Endothelial cell of umbilical vein (primary cell): ENCODE measurements at regions not wholly inside any gene's neighbourhood (a gene's known extent, or its start where the extent isn't known, plus 50 kb on each side); places are given as distances from the start of the nearest gene placed in this dataset.

Source experiments
- BruUV-seq: library from RNA; stranded (reverse); fragments of 400-500 nt; replicated peaks from 2 replicates; lab custom pipeline; 2021; lab: Mats Ljungman, UMichigan
- CTCF ChIA-PET: fragments of 300-600, 350-600 bp; sonication (Branson Sonifier 250); formaldehyde crosslinking; loops from one replicate; lab custom pipeline; 2021; ENCODE audit warnings: antibody characterized with exemption, inconsistent platforms; lab: Charles Lee
- POLR2A ChIA-PET: fragments of 300-600, 350-600 bp; sonication (Branson Sonifier 250); formaldehyde crosslinking; loops from one replicate; lab custom pipeline; 2021; ENCODE audit warnings: antibody characterized with exemption, inconsistent platforms; lab: Charles Lee
- DNase-seq: peaks from one replicate; pipeline ENCODE4 v3.0.0-alpha.2; 2011; ENCODE audit warnings: low read depth, low spot score
- FAIRE-seq: peaks from 2 replicates; lab custom pipeline; 2011; peaks lifted over from hg19 to GRCh38; lab: Jason Lieb, UNC
- H2AFZ ChIP-seq: 2 replicates; pipeline ENCODE4 v1.6.0; 2012; ENCODE audit warnings: low read depth, low read length, control low read depth, inconsistent platforms
- H3K27ac ChIP-seq: 2 replicates; pipeline ENCODE4 v1.5.1; 2011; ENCODE audit warnings: low read depth, mild to moderate bottlenecking, control low read depth, low read length, moderate library complexity; ENCODE audit not compliant: insufficient read depth
- H3K27me3 ChIP-seq, 2 experiments: 2 replicates each; pipeline versions ENCODE4 v1.6.0 to v1.6.1; 2011; ENCODE audit warnings: low read length in 2 of 2, mixed read lengths in 1 of 2; ENCODE audit not compliant: control insufficient read depth in 2 of 2, insufficient read depth in 2 of 2
- H3K36me3 ChIP-seq, 2 experiments: 2 replicates in 1 of 2; 3 replicates in 1 of 2; pipeline ENCODE4 v1.5.1; 2011; ENCODE audit warnings: low read length in 2 of 2, mild to moderate bottlenecking in 1 of 2, moderate library complexity in 1 of 2; ENCODE audit not compliant: control insufficient read depth in 2 of 2, insufficient read depth in 2 of 2; ENCODE audit errors: extremely low read depth in 1 of 2
- H3K4me1 ChIP-seq: 3 replicates; pipeline ENCODE4 v1.5.1; 2011; ENCODE audit warnings: mild to moderate bottlenecking, low read length; ENCODE audit not compliant: control insufficient read depth, insufficient read depth; ENCODE audit errors: extremely low read depth
- H3K4me2 ChIP-seq: 2 replicates; pipeline ENCODE4 v1.6.1; 2011; ENCODE audit warnings: low read length, control low read depth, mixed read lengths; ENCODE audit not compliant: insufficient read depth
- H3K4me3 ChIP-seq, 3 experiments: fragments of 200-600 bp in 1 of 3; sonication (generic), shearing (Covaris generic) in 1 of 3; replicated peaks in 1 of 3; 2 replicates each; pipeline ENCODE4 v1.5.1; 2011 to 2016; ENCODE audit warnings: control low read depth in 3 of 3, low read length in 3 of 3, mild to moderate bottlenecking in 2 of 3, inconsistent platforms in 1 of 3, low read depth in 1 of 3, moderate library complexity in 1 of 3; ENCODE audit not compliant: insufficient read depth in 1 of 3
- H3K79me2 ChIP-seq: 2 replicates; pipeline ENCODE4 v1.6.0; 2012; ENCODE audit warnings: low read length, inconsistent platforms; ENCODE audit not compliant: control insufficient read depth, insufficient read depth
- H3K9ac ChIP-seq: replicated peaks from 2 replicates; pipeline ENCODE3; 2011; ENCODE audit warnings: low read length, control low read depth; ENCODE audit not compliant: insufficient read depth; ENCODE audit errors: extremely low read depth
- H3K9me1 ChIP-seq: replicated peaks from 3 replicates; pipeline ENCODE4 v1.6.0; 2011; ENCODE audit warnings: mild to moderate bottlenecking, low read length; ENCODE audit not compliant: control insufficient read depth, insufficient read depth; ENCODE audit errors: extremely low read depth
- H3K9me3 ChIP-seq: replicated peaks from 2 replicates; pipeline ENCODE4 v1.5.1; 2012; ENCODE audit warnings: low read length, inconsistent platforms; ENCODE audit not compliant: control insufficient read depth, insufficient read depth
- H4K20me1 ChIP-seq: replicated peaks from 2 replicates; pipeline ENCODE3; 2011; ENCODE audit warnings: mild to moderate bottlenecking, low read length; ENCODE audit not compliant: control insufficient read depth, insufficient read depth; ENCODE audit errors: extremely low read depth
- EZH2 ChIP-seq: IDR thresholded peaks from 2 replicates; pipeline ENCODE4 v1.6.1; 2012; ENCODE audit warnings: borderline replicate concordance, low read depth, mild to moderate bottlenecking, moderate library complexity, low read length, inconsistent platforms; ENCODE audit not compliant: severe bottlenecking
- FOS ChIP-seq: IDR thresholded peaks from 2 replicates; pipeline ENCODE4 v1.6.1; 2011; ENCODE audit warnings: mild to moderate bottlenecking, low read length, moderate library complexity, borderline replicate concordance; ENCODE audit not compliant: insufficient read depth
- GATA2 ChIP-seq: IDR thresholded peaks from 2 replicates; pipeline ENCODE4 v1.7.0; 2011; ENCODE audit warnings: low read depth, mild to moderate bottlenecking, moderate library complexity, mixed read lengths, low read length; ENCODE audit not compliant: insufficient read length, insufficient read depth
- JUN ChIP-seq: IDR thresholded peaks from 2 replicates; pipeline ENCODE4 v1.6.1; 2011; ENCODE audit warnings: borderline replicate concordance, low read depth; ENCODE audit not compliant: insufficient read length, insufficient read depth
- MAX ChIP-seq: IDR thresholded peaks from 2 replicates; pipeline ENCODE4 v1.6.1; 2011; ENCODE audit not compliant: insufficient read depth, insufficient read length
- MYC ChIP-seq: IDR thresholded peaks from one replicate; pipeline ENCODE4 v1.6.1; 2011; ENCODE audit warnings: mild to moderate bottlenecking, low read depth, low read length
- POLR2A ChIP-seq: IDR thresholded peaks from 2 replicates; pipeline ENCODE4 v1.6.1; 2012; ENCODE audit warnings: low read depth, mild to moderate bottlenecking, control low read depth, low read length
- POLR2AphosphoS5 ChIP-seq: IDR thresholded peaks from 2 replicates; pipeline ENCODE4 v1.6.1; 2012; ENCODE audit warnings: low read depth, mild to moderate bottlenecking, control low read depth, low read length, moderate library complexity; ENCODE audit not compliant: insufficient read depth
- dilution Hi-C: fragments of 300-500 bp; cut with MboI; formaldehyde crosslinking; loops from one replicate; pipeline ENCODE4 v1.15.0; 2019; ENCODE audit warnings: low sequenced_read_pairs; ENCODE audit not compliant: extremely low pct_ligation_motif_present
- intact Hi-C: fragments of 100-400 bp; cut with micrococcal nuclease; formaldehyde crosslinking; loops from one replicate; pipeline ENCODE4 v1.10.0; 2022
- TF ChIP-seq, protein P1 (sequence below), 2 donors: IDR thresholded peaks; 1 replicate in 1 of 2; 2 replicates in 1 of 2; pipeline ENCODE4 v1.5.1; 2011; ENCODE audit warnings: low read length in 2 of 2, mild to moderate bottlenecking in 2 of 2, moderate library complexity in 2 of 2, control low read depth in 1 of 2, inconsistent platforms in 1 of 2, low read depth in 1 of 2; ENCODE audit not compliant: insufficient read depth in 1 of 2; ENCODE audit errors: extremely low read depth in 1 of 2

GRCh38 chr2:136189221-136189782 lies 71.4 kb upstream of the CXCR4 start:
- no peaks in the 10 kb centered on the region for H4K20me1 ChIP-seq
- no peaks in the 10 kb centered on the region for H3K9me3 ChIP-seq
- POLR2A ChIA-PET: no interaction called here
- no peak overlapping the region for H2AFZ ChIP-seq
- dilution Hi-C loops (no loop called here), intact Hi-C loops (no loop called here)
- H3K4me2 ChIP-seq: no peak overlapping the region
- no peak overlapping the region for H3K9ac ChIP-seq
- H3K36me3 ChIP-seq: no peaks in the 10 kb centered on the region
- no peak overlapping the region for H3K4me3 ChIP-seq
- TF ChIP-seq GATA2 (no peak), MAX (no peak), POLR2A (no peak), FOS (no peak), EZH2 (no peak), JUN (no peak), MYC (no peak), POLR2AphosphoS5 (no peak)
- TF ChIP-seq, protein P1, sequence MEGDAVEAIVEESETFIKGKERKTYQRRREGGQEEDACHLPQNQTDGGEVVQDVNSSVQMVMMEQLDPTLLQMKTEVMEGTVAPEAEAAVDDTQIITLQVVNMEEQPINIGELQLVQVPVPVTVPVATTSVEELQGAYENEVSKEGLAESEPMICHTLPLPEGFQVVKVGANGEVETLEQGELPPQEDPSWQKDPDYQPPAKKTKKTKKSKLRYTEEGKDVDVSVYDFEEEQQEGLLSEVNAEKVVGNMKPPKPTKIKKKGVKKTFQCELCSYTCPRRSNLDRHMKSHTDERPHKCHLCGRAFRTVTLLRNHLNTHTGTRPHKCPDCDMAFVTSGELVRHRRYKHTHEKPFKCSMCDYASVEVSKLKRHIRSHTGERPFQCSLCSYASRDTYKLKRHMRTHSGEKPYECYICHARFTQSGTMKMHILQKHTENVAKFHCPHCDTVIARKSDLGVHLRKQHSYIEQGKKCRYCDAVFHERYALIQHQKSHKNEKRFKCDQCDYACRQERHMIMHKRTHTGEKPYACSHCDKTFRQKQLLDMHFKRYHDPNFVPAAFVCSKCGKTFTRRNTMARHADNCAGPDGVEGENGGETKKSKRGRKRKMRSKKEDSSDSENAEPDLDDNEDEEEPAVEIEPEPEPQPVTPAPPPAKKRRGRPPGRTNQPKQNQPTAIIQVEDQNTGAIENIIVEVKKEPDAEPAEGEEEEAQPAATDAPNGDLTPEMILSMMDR (IDR thresholded peaks at IDR 0.05; ENCODE audit: extremely low read depth in 1 of 2, insufficient read depth in 1 of 2, low read depth in 1 of 2, low read length in 2 of 2): no peak
- peaks cover 0 to 2% of the 10 kb centered on the region in 2 experiments for H3K27me3 ChIP-seq
- no peak for FAIRE-seq
- no TSS peak for BruUV-seq
- H3K79me2 ChIP-seq: no peaks in the 10 kb centered on the region
- no peak overlapping the region for H3K27ac ChIP-seq
- CTCF ChIA-PET: no interaction called here
- H3K9me1 ChIP-seq: no peaks in the 10 kb centered on the region
- H3K4me1 ChIP-seq: no peaks in the 10 kb centered on the region
- DNase-seq: no peak
